Liver (tissue), 3 donors: ENCODE measurements at regions not wholly inside any gene's neighbourhood (a gene's known extent, or its start where the extent isn't known, plus 50 kb on each side); places are given as distances from the start of the nearest gene placed in this dataset.

Experiments used
- EGR1 ChIP-seq, 2 donors: IDR thresholded peaks; 2 replicates each; pipeline ENCODE4 v1.6.1; 2016 to 2018; ENCODE audit warnings: antibody characterized with exemption in 2 of 2, low read depth in 2 of 2
- GABPA ChIP-seq, 2 donors: IDR thresholded peaks in 1 of 2; conservative IDR thresholded peaks in 1 of 2; 2 replicates each; pipeline ENCODE4 v1.6.1; 2016; ENCODE audit warnings: antibody characterized with exemption in 2 of 2, mild to moderate bottlenecking in 1 of 2, moderate library complexity in 1 of 2
- HNF4A ChIP-seq, 2 donors: conservative IDR thresholded peaks; 2 replicates each; pipeline ENCODE4 v1.6.1; 2016; ENCODE audit warnings: antibody characterized with exemption in 2 of 2, mild to moderate bottlenecking in 2 of 2
- JUND ChIP-seq, 2 donors: IDR thresholded peaks; 2 replicates each; pipeline ENCODE4 v1.6.1; 2016; ENCODE audit warnings: antibody characterized with exemption in 2 of 2
- RAD21 ChIP-seq, 2 donors: IDR thresholded peaks; 2 replicates each; pipeline ENCODE4 v1.6.1; 2016; ENCODE audit warnings: antibody characterized with exemption in 2 of 2, mild to moderate bottlenecking in 2 of 2
- RXRA ChIP-seq, 2 donors: IDR thresholded peaks; 2 replicates each; pipeline ENCODE4 v1.6.1; 2017 to 2018; ENCODE audit warnings: antibody characterized with exemption in 2 of 2, mild to moderate bottlenecking in 1 of 2
- SP1 ChIP-seq: IDR thresholded peaks from 2 replicates; pipeline ENCODE4 v1.6.1; 2018; ENCODE audit warnings: antibody characterized with exemption, mild to moderate bottlenecking
- TF ChIP-seq, protein P1 (sequence below): fragments of 150-350 bp; IDR thresholded peaks from 2 replicates; pipeline ENCODE4 v1.5.1; 2017; ENCODE audit warnings: improper control_type of control experiment, low read depth, low read length; ENCODE audit not compliant: missing input control
- TF ChIP-seq, protein P2 (sequence below): IDR thresholded peaks from 2 replicates; pipeline ENCODE4 v1.6.1; 2016; ENCODE audit warnings: antibody characterized with exemption, mild to moderate bottlenecking
- TF ChIP-seq, protein P3 (sequence below): IDR thresholded peaks from 2 replicates; pipeline ENCODE4 v1.6.1; 2016; ENCODE audit warnings: antibody characterized with exemption
- TF ChIP-seq, protein P4 (sequence below): IDR thresholded peaks from 2 replicates; pipeline ENCODE4 v1.6.1; 2016; ENCODE audit warnings: antibody characterized with exemption
- TF ChIP-seq, protein P5 (sequence below): IDR thresholded peaks from 2 replicates; pipeline ENCODE4 v1.6.1; 2016; ENCODE audit warnings: antibody characterized with exemption
- donor health status: healthy.
- donor health status: healthy.

DNA sequence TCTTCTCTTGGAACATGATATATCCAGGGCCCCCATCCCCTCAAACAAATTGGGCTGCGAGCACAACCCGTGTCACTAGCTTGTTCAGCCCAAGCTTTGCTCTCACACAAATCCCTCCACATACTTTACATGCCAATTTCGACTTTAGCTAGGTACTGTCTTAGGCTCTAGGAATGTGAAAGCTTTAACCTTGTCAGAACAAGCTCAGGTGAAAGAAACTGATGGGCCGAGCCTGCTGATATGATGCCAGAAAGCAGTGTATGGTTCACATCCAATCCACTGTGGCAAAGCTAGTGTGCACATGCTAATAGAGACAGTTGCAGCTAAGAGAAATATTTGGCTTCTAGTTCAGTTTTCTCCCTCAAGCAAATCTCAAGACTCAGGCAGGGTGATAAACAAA lies 79.5 kb downstream of the TNFSF18 start:
- TF ChIP-seq, protein P1, sequence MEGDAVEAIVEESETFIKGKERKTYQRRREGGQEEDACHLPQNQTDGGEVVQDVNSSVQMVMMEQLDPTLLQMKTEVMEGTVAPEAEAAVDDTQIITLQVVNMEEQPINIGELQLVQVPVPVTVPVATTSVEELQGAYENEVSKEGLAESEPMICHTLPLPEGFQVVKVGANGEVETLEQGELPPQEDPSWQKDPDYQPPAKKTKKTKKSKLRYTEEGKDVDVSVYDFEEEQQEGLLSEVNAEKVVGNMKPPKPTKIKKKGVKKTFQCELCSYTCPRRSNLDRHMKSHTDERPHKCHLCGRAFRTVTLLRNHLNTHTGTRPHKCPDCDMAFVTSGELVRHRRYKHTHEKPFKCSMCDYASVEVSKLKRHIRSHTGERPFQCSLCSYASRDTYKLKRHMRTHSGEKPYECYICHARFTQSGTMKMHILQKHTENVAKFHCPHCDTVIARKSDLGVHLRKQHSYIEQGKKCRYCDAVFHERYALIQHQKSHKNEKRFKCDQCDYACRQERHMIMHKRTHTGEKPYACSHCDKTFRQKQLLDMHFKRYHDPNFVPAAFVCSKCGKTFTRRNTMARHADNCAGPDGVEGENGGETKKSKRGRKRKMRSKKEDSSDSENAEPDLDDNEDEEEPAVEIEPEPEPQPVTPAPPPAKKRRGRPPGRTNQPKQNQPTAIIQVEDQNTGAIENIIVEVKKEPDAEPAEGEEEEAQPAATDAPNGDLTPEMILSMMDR = no peak
- TF ChIP-seq GABPA (IDR thresholded peaks at IDR 0.05 in 1 of 2, conservative IDR thresholded peaks at IDR 0.05 in 1 of 2) (no peak), RXRA (IDR thresholded peaks at IDR 0.05) (no peak), HNF4A (conservative IDR thresholded peaks at IDR 0.05) (no peak), JUND (IDR thresholded peaks at IDR 0.05) (no peak), SP1 (no peak), RAD21 (IDR thresholded peaks at IDR 0.05) (no peak), EGR1 (IDR thresholded peaks at IDR 0.05; ENCODE audit: low read depth in 2 of 2) (no peak)
- TF ChIP-seq, protein P2, sequence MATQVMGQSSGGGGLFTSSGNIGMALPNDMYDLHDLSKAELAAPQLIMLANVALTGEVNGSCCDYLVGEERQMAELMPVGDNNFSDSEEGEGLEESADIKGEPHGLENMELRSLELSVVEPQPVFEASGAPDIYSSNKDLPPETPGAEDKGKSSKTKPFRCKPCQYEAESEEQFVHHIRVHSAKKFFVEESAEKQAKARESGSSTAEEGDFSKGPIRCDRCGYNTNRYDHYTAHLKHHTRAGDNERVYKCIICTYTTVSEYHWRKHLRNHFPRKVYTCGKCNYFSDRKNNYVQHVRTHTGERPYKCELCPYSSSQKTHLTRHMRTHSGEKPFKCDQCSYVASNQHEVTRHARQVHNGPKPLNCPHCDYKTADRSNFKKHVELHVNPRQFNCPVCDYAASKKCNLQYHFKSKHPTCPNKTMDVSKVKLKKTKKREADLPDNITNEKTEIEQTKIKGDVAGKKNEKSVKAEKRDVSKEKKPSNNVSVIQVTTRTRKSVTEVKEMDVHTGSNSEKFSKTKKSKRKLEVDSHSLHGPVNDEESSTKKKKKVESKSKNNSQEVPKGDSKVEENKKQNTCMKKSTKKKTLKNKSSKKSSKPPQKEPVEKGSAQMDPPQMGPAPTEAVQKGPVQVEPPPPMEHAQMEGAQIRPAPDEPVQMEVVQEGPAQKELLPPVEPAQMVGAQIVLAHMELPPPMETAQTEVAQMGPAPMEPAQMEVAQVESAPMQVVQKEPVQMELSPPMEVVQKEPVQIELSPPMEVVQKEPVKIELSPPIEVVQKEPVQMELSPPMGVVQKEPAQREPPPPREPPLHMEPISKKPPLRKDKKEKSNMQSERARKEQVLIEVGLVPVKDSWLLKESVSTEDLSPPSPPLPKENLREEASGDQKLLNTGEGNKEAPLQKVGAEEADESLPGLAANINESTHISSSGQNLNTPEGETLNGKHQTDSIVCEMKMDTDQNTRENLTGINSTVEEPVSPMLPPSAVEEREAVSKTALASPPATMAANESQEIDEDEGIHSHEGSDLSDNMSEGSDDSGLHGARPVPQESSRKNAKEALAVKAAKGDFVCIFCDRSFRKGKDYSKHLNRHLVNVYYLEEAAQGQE = no peak
- TF ChIP-seq, protein P3, sequence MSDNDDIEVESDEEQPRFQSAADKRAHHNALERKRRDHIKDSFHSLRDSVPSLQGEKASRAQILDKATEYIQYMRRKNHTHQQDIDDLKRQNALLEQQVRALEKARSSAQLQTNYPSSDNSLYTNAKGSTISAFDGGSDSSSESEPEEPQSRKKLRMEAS = no peak
- TF ChIP-seq, protein P4, sequence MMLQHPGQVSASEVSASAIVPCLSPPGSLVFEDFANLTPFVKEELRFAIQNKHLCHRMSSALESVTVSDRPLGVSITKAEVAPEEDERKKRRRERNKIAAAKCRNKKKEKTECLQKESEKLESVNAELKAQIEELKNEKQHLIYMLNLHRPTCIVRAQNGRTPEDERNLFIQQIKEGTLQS = no peak
- TF ChIP-seq, protein P5, sequence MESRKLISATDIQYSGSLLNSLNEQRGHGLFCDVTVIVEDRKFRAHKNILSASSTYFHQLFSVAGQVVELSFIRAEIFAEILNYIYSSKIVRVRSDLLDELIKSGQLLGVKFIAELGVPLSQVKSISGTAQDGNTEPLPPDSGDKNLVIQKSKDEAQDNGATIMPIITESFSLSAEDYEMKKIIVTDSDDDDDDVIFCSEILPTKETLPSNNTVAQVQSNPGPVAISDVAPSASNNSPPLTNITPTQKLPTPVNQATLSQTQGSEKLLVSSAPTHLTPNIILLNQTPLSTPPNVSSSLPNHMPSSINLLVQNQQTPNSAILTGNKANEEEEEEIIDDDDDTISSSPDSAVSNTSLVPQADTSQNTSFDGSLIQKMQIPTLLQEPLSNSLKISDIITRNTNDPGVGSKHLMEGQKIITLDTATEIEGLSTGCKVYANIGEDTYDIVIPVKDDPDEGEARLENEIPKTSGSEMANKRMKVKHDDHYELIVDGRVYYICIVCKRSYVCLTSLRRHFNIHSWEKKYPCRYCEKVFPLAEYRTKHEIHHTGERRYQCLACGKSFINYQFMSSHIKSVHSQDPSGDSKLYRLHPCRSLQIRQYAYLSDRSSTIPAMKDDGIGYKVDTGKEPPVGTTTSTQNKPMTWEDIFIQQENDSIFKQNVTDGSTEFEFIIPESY = no peak
